ENCODE measurements at regions not wholly inside any gene's neighbourhood (a gene's known extent, or its start where the extent isn't known, plus 50 kb on each side); places are given as distances from the start of the nearest gene placed in this dataset.

DNA sequence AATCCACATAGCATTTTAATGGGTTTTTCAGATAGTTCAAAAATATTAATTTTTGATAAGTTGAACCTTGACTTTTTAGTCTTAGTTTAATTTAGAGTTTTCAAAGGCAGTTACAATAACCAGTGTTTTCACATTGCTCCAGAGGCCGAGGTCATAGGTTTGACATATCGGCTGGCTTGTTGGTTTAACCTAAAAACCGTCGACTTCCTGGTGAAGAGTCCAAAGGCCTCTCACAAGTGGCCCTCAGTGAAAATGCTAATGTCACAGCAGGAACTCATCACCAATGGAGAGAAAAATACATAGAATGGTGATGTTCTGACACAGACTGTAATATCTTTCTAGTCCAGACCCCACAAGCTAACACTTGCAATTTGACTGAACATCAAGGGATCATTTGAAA lies 642.3 kb downstream of the PLOD2 start:
- DNase-seq = no peak

DNA sequence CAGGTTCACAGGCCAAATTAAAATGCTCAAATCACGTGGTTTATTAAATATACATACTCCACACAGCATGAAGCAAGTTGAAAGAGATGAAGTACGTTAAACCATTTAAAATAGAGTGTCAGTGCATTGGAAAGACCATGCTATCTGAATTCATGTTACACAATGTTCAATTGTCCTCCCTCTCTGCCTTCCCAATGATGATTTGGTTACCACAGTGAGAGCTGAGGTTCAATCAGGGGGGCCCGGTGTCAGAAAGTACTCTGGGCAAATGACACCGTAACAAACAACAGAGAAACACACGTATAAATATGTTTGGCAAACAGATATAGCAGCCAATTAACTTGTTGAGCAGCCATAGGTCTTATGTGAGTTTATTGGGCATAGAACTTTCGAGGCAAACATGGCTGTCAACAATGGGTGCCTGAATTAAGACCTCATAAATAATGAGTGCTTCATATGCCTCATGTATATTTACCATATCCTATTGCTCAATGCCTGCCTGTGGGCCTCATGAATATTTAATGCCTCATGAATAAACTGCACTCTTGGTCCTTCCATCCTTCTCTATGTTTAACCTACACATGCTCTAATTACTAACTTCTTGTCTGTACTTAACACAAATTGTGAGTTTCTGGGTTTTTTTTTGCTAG lies 641.5 kb downstream of the PLOD2 start:
- DNase-seq = no peak

DNA sequence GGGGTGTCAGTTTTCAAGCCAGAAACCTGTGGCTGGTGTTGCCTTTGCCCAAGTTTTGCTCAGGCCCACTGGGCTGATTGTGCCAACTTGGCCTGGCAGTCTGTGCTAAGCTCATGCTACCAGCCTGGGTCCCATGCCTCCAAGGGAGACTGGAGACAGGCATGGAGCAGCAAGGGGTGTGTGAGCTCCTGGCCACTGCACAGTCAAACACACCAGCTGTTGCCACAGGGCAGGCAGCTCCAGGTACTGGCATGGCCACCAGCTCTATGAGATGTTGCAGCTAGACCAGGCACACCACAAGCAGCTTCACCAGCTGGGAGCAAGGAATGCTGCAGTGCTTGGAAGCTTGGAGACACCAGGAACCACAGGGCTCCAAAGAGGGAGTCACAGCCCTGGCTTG lies 638.8 kb downstream of the PLOD2 start:
- no peak for DNase-seq

DNA sequence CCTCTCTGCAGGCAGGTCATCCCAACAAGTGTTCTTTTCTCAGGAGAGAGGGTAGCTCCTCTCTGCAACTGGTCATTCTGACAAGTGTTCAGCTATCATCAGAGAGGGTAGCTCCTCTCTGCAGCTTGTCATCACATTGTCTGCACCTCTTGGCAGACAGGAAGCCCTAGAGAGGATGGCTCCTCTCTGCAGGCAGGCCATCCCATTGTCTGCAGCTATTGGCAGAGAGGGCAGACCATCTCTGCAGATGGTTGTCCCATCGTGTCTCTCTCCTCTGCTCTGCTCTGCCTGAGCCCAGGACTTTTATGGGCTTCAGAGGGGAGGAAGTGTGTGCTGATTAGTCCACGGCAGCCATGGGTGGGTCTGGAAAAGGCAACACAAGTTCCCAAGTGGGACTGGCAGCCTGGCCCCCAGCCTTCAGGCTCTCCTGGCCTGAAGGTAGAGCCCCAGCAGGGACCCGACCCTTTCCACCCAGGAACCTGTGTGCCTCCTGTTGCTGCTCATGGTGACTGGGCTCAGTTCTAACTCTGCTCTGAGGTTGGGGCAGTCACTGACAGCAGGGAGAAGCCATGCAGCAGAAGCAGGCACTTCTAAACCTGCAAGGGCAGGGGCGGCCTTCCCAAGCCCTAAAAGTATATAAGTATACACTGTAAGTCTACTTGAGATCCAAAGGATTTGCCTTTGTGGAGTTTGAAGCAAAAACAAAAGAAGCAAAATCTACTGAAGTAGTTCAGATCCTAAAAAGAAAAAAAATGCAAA lies 637.9 kb downstream of the PLOD2 start:
- DNase-seq = no peak

DNA sequence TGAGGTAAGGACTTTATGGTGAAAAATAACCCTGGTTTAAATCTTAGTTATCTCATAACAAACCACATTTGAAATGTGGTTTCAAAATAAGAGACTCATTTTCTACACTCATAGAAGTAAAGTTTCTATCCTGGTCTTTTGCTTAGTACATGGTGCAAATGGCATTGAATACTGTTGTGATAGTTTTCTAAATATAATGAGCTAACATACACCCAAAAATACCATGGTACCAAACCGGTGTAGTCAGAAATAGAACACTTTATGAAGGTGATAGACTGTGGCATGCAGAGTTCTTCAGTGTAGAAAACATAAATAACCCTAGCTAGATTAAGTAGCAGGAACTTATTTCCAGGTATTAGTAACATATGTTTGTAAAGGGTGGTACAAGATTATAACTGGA lies 629.4 kb downstream of the PLOD2 start:
- DNase-seq = no peak

DNA sequence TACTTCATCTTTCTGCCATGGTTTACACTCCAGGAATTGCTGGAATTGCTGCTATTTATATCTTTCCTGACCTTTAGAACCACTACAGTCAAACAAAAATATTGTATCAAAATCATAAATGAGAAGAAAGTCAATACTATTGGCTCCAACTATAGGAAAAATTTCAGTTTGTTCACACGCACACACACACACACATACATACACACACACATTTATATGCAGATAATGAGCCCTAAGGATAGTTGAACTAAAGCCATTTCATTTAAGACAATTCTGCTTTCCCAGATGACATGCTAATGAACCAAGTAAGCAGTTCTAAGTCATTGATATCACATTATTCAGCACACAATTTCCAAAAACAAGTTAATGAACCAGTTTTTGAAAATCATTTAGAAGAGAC lies 627.3 kb downstream of the PLOD2 start:
- no peak for DNase-seq

DNA sequence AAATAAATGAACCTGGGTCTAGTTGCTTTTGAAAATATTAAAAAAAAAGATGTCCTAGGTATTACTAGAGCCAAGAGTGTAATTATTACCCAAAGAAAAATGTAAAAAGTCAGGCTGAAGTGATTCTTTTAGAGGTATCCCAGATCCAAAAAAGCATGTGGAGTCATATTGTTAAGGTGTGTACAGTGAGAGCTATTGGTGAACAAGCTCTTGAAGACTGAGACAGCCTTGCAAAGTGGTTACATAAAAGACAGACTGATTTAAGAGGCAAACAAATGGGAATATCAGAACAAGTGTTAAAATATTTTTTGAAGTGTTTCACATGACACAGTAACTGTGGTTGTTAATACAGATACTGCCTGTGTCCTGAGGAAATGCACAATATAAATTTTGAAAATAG lies 624.5 kb downstream of the PLOD2 start:
- DNase-seq = no peak

DNA sequence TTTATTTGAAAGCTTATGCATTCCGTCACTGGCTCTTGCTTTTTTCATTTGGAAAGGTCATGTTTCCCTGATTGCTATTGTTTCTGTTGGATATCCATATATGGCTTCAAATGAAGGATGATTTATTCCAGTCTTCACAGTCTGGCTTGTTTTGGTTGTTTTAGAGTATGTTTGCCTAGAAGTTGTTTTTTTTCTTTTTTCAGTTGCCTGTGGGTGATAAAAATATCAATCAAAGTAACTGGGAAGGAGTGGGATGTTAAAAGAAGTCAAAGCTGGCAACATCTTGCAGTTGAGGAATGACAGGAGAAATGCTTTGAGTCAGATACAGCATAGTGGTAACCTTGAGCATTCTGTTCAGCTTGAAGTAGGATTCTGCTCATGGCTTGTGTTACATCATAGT lies 610.5 kb downstream of the PLOD2 start:
- DNase-seq = no peak

DNA sequence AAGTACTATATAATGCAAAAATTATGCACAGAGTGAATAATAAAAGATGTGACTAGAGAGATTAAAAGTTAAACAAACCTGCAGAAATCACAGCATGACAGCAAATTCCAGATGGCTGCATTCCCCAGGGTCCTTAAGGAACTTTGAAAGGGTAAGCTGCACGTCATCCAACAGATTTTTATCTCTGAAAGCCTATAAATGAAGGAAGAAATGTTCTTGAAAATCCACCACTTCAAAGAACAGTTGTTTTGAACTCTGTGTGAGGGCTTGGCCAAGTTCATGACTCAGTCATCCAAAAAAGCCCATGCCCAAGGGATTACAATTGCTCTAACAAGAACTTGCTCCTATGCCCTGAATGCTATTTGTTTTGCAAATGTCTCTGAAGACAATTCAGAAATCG lies 603.6 kb downstream of the PLOD2 start:
- DNase-seq = peak; percentile 46

DNA sequence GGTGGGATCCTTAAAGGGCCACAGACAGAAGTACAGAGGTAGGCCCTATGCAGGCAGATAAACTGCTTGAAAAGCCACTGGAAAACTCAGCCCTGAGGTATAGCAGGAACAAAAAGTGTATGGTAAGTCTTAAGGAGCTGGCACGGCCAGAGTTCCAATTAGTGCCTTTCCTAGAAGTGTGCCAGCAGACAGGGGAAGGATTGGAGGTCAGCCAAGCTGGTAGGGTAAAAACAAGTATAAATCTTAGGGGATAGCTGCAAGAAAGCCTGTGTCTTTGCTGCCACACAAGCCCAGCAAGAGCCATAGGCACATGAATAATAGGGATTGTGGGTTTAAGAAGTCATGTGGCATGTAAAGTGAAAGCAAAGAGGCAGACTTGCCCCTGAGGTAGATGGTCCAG lies 582.5 kb downstream of the PLOD2 start:
- DNase-seq = no peak

DNA sequence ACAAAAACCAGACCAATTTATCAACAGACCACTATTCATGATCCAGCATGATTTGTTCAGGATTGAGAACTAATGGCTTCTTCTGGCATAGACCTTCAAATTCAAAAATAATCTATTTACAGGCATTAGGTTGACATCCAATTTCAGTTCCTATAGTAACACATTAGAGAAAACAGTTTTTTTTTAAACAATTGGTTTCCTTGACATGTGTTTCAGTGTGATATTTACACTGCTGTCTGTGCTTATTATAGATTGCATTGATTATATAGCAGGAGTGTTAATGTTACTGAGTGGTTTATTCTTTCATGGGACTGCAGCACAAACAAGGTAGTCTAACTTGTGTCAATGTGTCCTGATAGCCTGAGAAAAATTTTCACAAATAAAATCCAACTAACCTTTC lies 579.3 kb downstream of the PLOD2 start:
- DNase-seq = no peak

DNA sequence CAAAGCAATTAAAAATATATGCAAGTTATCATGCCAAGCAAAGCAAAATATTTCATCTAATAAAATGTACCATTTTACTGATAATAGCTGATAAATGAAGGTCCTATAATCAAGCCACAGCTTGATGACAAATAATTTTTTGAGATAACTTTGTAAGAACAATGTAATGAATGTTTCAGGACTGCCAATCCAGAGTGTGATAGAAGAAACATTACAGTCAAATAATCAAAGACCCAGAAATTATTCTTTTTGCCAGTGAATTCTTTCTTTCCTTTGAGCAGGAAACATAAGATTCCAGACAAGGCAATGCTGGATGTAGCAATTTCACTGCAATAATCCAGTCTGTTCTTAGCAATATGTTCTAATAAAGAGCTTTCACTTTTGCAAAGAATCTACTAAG lies 556.1 kb downstream of the PLOD2 start:
- DNase-seq = no peak

DNA sequence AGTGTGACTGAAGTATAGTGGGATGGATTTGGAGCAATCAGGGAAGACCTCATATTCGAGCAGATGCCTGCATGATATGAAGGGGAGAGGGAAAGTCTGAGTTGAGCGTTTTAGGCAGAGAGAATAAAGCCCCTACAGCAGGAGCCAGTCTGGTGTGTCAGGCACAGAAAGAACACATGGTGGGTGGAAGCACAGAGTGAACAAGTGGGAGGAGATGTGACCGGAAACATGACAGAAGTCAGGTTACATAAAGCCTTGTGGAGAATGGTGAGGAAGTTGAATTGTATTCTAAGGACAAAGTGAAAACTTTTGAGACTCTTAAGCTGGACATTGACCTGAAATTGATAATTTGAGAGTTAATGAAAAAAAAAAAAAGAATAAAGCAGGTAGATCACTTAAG lies 541.0 kb downstream of the PLOD2 start:
- DNase-seq = no peak

DNA sequence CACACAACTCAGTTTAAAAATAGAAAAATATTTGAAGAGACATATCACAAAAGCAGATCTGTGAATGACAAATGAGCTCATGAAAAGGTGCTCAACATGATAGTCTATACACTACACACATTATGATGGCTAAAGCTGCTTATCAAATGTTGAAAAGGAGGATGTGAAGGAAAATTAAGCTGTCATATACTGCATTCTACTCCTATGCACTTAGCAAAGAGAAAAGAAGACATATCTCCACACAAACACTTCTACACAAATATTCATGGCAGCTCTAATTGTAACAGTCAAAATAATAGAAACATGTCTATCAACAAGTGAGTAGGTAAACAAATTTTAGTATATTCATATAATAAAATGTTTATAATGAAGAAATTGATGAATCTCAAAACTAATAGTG lies 540.5 kb downstream of the PLOD2 start:
- no peak for DNase-seq

DNA sequence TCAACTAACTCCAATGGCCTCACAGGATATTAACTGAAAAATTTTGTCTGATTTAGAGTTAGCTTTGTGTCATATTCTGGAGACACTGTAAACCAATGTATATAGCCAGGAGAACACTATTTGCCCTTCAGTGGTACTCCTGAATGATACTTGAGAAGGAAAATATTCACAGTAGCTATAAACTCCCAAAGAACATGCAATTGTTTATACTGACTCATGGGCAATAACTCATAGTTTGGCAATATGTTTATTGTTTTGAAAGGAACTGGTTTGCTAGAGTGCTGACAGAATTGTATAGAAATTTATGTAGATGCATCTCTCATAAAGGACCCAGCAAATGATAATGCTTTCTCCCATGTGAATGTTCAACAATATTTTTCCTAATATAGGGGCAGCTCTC lies 537.6 kb downstream of the PLOD2 start:
- DNase-seq = no peak

DNA sequence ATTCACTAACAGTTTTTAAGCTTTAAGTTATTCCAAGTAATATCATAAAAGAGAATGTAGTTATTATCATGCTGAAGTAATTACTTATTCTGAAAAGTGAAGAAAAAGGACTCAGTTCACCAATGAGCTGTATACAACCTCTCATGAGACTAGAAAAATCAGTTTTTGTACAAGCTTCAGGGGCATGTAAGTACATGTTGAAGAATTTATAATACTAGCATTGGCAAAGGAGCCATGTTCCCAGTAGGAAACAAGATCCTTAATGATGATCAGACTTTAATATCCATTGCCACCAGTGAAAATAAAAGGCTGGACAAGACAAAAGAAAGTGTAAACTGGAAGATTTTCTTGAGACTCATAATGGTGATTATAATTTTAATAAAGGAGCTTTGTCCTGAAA lies 532.8 kb downstream of the PLOD2 start:
- DNase-seq = no peak

DNA sequence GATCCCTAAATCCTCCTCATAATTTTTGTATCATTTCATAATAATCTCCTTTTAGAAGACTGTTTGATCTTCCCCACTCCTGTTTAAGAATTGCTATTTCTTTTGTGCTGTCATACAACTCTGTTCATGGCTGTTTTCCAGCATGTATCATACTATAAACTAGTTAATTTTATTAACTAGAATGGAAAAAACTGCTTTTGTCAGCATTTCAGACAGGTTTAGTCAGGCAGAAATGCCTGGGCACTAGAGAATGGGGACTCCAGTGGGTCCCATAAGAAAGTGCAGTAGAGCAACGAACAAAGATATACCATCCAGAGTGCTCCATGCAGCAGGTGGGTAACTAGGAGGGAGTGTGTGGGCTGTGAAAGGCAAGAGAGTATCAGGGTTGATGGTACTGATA lies 523.9 kb downstream of the PLOD2 start:
- DNase-seq = no peak

DNA sequence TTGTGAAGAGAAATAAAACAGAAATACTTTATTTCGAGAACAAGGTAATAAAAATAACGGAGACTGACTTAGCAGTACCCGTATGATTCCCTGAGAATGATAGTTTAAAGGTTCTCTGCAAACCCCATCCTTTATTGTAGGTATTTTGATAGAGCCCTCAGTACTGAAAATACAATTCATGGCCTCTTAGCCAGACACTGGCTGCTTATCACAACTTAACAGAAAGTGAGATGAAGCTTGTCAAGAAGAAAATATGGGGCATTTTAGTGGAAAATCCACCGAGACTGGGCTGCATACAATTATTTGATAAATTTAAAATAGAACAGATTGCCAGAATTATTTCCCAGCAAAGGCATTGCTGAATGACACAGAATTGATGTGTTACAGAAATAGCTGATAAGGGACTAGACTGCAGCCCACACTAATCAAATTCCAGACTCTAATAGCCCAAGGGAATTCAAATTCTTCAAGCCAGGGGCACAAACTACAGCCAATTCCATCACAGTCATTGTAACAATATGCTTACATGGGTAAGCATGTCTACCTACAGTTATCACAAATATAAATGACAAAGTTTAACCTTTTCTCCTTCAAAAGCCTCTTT lies 521.9 kb downstream of the PLOD2 start:
- no peak for DNase-seq

DNA sequence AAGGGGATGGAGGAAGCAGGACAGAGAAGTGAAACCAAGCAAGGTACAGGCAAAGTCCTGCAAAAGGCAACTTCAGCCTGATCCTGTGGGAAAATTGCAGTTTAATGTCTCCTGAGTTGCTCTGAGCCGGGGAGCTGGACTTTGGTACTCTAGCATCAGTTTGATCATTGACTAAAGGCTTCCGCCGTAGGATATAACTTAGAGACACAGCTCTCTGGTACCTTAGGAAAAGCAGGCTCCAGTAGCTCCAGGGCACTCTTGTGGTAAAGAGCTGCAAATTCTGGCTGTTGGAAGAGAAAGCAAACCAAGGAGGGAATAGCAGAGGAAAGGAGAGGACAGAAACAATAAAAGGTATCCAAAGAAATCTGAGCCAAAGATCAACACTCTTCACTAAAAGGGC lies 521.1 kb downstream of the PLOD2 start:
- no peak for DNase-seq

DNA sequence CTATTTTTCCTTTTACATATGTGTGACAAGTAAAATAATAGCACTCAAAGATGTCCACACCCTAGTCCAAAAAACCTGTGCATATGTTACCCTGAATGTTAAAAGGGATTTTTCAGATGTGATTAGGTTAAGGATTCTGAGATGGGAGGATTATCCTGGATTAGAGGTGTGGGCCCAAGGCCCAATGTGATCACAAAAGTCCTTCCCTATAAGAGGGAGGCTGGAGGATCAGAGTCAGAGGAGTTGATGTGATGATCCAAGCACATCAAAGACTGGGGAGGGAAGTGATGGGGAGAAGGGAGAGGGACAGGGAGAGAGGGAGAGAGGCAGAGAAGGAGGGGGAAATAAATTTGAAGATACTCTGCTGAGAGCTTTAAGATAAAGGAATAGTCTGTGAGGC lies 512.6 kb downstream of the PLOD2 start:
- no peak for DNase-seq

DNA sequence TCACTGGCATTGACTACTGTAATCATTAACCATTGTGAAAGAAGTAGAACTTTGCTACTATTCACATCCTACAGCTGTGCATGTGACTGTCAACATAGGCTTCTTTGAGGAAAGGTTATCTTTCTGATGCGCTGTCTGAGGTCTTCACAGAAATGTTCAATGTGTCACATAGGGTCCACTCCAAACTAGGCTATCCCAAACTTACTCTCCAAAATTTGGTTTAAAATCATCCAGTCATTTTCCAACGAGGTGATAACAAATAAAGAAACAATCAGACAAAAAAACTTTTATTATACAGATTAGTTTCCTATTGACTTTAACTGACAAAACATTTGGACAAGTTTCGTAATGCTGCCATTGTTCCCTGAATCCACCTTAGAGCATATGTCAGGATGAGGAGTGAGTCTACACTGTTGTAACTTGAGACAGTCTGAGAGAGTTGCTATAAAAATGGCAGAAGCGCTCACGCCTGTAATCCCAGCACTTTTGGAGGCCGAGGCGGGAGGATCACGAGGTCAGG lies 511.6 kb downstream of the PLOD2 start:
- DNase-seq = no peak

DNA sequence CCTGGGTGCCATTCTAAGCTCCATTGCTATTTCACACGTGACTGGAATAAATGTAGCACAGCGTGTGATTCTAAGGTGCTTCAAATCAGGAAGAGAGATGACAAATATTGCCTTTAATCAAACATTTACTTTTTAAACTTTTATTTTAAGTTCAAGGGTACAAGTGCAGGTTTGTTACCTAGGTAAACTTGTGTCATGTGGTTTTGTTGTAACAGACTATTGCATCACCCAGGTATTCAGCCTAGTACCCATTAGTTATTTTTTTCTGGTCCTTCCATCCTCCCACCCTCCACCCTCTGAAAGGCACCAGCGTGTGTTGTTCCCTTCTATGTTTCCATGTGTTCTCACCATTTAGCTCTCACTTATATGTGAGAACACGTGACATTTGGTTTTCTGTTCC lies 510.8 kb downstream of the PLOD2 start:
- no peak for DNase-seq

DNA sequence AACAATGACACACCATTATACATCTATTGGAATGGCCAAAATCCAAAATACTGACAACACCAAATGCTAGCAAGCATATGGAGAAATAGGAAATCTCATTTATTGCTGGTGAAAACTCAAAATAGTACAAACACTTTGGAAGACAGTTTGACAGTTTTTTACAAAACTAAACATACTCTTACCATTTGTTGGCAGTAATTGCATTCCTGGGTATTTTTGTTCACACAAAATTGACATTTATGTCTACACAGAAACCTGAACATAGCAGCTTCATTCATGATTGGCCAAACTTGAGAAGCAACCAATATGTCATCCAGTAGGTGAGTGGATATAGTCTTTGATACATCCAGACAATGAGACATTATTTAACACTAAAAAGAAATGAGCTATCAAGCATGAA lies 489.9 kb downstream of the PLOD2 start:
- no peak for DNase-seq

DNA sequence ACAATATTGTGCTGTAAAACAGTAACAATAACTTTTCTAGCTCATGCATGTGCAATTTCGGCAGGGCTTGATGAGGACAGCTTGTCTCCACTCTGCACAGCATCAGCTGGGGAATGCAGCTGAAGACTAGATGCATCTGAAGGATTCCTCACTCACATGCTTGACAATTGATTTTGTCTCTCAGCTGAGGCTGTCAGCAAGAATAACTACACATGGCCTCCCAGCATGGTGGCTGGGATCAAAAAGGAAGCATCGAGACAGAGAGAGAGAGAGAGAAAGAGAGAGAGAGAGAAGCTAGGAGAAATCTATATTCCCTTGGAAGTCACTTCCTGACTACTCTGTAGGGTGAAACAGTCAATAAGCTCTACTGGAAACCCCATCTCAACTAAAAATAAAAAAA lies 487.1 kb downstream of the PLOD2 start:
- DNase-seq = no peak

Measured in T1000 (cell line).